ENCODE measurements at regions not wholly inside any gene's neighbourhood (a gene's known extent, or its start where the extent isn't known, plus 50 kb on each side); places are given as distances from the start of the nearest gene placed in this dataset.

DNA sequence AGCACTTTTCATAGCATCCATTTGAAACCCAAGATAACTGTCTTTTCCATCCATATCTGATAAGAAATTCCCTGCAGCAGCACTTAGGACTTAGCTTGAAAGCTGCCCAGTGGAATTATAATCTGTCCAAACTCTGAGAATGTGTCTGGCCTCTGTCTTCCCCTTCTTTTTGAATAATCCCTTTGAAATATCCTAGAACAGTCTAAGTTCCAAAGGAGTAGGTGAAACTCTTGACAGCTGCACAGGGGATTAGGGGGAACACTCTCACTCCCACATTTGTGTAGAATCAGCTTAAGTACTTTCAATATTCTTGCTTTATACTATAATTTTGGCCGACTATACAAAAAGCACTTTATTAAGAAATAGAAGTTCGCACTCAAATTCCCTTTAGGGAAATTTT, 157.7 kb downstream of the PAPSS1 start:
- Histone ChIP-seq H3K27me3 (ENCODE audit: insufficient read depth, poor library complexity, severe bottlenecking) (no peaks in the 10 kb centered on the region), H3K4me3 (replicated peaks; ENCODE audit: insufficient read depth, low read length) (no peak overlapping the region), H3K27ac (replicated peaks) (no peak overlapping the region)
- no peak for TF ChIP-seq SPI1 (IDR thresholded peaks at IDR 0.05; ENCODE audit: borderline replicate concordance, low read depth)
- DNase-seq (ENCODE audit: low read depth in 1 of 2, low spot score in 1 of 2): no peak

DNA sequence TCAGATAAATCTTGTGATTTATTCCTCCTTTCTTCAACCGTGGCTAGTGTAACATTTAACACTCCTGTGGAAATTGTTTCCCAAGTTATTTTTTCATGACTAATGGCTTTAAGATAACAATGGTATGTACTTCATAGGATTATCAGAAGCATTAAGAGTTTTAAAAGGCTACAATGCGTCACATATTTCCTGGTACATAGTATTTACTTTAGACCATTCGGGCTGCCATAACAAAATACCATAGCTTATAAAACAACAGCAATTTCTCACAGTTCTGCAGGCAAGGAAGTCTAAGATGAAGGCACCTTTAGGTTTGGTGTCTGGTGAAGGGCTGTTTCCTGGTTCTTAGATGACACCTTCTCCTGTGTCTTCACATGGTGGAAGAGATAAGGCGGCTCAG, 158.6 kb downstream of the PAPSS1 start:
- H3K4me3 ChIP-seq (replicated peaks; ENCODE audit: insufficient read depth, low read length): no peak overlapping the region
- no peak for DNase-seq (ENCODE audit: low read depth in 1 of 2, low spot score in 1 of 2)
- no peak for TF ChIP-seq POLR2AphosphoS5 (IDR thresholded peaks at IDR 0.05; ENCODE audit: low read depth)
- TF ChIP-seq GABPA (IDR thresholded peaks at IDR 0.05; ENCODE audit: low read depth): no peak
- no peak for TF ChIP-seq CTCF (IDR thresholded peaks at IDR 0.05; ENCODE audit: insufficient read depth, low read length)
- no peak for TF ChIP-seq SPI1 (IDR thresholded peaks at IDR 0.05; ENCODE audit: borderline replicate concordance, low read depth)
- TF ChIP-seq, protein P1, sequence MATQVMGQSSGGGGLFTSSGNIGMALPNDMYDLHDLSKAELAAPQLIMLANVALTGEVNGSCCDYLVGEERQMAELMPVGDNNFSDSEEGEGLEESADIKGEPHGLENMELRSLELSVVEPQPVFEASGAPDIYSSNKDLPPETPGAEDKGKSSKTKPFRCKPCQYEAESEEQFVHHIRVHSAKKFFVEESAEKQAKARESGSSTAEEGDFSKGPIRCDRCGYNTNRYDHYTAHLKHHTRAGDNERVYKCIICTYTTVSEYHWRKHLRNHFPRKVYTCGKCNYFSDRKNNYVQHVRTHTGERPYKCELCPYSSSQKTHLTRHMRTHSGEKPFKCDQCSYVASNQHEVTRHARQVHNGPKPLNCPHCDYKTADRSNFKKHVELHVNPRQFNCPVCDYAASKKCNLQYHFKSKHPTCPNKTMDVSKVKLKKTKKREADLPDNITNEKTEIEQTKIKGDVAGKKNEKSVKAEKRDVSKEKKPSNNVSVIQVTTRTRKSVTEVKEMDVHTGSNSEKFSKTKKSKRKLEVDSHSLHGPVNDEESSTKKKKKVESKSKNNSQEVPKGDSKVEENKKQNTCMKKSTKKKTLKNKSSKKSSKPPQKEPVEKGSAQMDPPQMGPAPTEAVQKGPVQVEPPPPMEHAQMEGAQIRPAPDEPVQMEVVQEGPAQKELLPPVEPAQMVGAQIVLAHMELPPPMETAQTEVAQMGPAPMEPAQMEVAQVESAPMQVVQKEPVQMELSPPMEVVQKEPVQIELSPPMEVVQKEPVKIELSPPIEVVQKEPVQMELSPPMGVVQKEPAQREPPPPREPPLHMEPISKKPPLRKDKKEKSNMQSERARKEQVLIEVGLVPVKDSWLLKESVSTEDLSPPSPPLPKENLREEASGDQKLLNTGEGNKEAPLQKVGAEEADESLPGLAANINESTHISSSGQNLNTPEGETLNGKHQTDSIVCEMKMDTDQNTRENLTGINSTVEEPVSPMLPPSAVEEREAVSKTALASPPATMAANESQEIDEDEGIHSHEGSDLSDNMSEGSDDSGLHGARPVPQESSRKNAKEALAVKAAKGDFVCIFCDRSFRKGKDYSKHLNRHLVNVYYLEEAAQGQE (IDR thresholded peaks at IDR 0.05; ENCODE audit: insufficient replicate concordance, low read depth): no peak
- no peaks in the 10 kb centered on the region for H3K27me3 ChIP-seq (ENCODE audit: insufficient read depth, poor library complexity, severe bottlenecking)
- H3K27ac ChIP-seq (replicated peaks): no peak overlapping the region

DNA sequence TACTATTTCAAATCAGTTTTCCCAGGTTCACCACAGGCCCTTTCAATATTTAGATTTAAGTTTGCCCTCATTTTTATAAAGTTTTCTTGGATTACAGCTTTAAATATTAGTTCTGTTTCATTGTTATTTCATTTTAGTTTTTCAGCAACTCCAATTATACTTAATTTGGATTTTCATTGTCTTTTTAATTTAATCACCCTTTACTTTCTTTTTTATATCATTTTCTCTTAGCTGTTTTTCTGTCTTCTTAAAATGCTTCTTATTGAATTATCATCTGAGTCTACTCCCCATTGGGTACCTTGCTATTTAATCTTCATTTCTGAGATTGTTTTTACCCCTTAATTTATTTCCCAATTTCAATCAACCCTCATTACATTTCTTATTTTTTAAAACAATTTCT, 160.4 kb downstream of the PAPSS1 start:
- TF ChIP-seq, protein P1 (IDR thresholded peaks at IDR 0.05; ENCODE audit: insufficient replicate concordance, low read depth): no peak
- no peak for TF ChIP-seq POLR2AphosphoS5 (IDR thresholded peaks at IDR 0.05; ENCODE audit: low read depth)
- TF ChIP-seq CTCF (IDR thresholded peaks at IDR 0.05; ENCODE audit: insufficient read depth, low read length): no peak
- no peak for TF ChIP-seq SPI1 (IDR thresholded peaks at IDR 0.05; ENCODE audit: borderline replicate concordance, low read depth)
- TF ChIP-seq GABPA (IDR thresholded peaks at IDR 0.05; ENCODE audit: low read depth): no peak
- no peaks in the 10 kb centered on the region for H3K27me3 ChIP-seq (ENCODE audit: insufficient read depth, poor library complexity, severe bottlenecking)
- H3K4me3 ChIP-seq (replicated peaks; ENCODE audit: insufficient read depth, low read length): no peak overlapping the region
- H3K27ac ChIP-seq (replicated peaks): no peak overlapping the region
- no peak for DNase-seq (ENCODE audit: low read depth in 1 of 2, low spot score in 1 of 2)

DNA sequence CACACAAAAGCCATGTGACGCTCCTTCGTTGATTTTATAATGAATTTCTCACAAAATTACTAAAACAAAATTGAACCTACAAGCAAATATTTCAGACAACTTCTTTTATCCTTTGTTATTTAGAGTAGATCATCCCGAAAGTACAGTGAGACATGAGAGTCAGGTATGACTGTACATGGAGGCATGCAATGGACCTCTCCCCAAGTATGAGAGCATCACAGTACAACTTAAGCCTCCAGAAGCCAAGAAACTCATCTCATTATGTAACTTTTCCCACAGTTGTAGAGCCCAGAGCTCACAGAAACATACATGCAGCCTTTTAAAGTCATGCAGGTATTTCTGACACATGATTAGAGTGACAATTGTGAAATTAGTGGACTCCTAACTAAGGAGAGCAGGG, 167.7 kb downstream of the PAPSS1 start:
- Histone ChIP-seq H3K4me3 (replicated peaks; ENCODE audit: insufficient read depth, low read length) (no peak overlapping the region), H3K27ac (replicated peaks) (no peak overlapping the region), H3K27me3 (ENCODE audit: insufficient read depth, poor library complexity, severe bottlenecking) (no peaks in the 10 kb centered on the region)
- DNase-seq (ENCODE audit: low read depth in 1 of 2, low spot score in 1 of 2): no peak
- TF ChIP-seq, protein P1 (IDR thresholded peaks at IDR 0.05; ENCODE audit: insufficient replicate concordance, low read depth): no peak
- TF ChIP-seq CTCF (IDR thresholded peaks at IDR 0.05; ENCODE audit: insufficient read depth, low read length) (no peak), GABPA (IDR thresholded peaks at IDR 0.05; ENCODE audit: low read depth) (no peak), POLR2AphosphoS5 (IDR thresholded peaks at IDR 0.05; ENCODE audit: low read depth) (no peak), SPI1 (IDR thresholded peaks at IDR 0.05; ENCODE audit: borderline replicate concordance, low read depth) (no peak)
